HG02885 (cell line): ENCODE measurements at regions not wholly inside any gene's neighbourhood (a gene's known extent, or its start where the extent isn't known, plus 50 kb on each side); places are given as distances from the start of the nearest gene placed in this dataset.
"Not testable (repeated sequence)": the region's sequence is repeated elsewhere in the genome, so short reads cannot be mapped to it uniquely, and the experiment has no call there.

ENCODE experiments used
- ATAC-seq: cut with Tn5 transposase; IDR thresholded peaks from one replicate; pipeline ENCODE4 v1.9.1; 2021; ENCODE audit warnings: mild to moderate bottlenecking; ENCODE audit not compliant: unreplicated experiment, poor library complexity

GRCh38 chr2:12534646-12535263 lies 182.0 kb upstream of the TRIB2 start:
- ATAC-seq, result no peak

DNA sequence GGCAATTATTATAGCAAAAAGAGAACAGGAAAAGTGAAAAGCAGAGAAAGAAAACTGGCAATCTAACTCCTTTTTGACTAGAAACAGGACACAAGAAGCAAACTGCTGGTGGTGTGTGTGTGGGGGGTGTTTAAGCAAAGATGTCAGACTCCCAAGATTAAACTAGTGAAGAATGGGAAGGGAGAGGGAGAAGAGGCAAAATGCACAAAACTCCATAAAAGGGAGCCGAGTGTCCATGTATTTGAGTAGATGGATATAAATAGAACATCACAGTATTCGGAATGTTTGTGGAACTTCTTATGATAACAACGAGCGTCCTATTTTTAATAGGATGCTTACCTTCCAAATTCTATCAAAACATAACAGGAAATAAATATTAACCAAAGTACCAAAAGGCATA lies 179.8 kb upstream of the TRIB2 start:
- no peak for ATAC-seq

DNA sequence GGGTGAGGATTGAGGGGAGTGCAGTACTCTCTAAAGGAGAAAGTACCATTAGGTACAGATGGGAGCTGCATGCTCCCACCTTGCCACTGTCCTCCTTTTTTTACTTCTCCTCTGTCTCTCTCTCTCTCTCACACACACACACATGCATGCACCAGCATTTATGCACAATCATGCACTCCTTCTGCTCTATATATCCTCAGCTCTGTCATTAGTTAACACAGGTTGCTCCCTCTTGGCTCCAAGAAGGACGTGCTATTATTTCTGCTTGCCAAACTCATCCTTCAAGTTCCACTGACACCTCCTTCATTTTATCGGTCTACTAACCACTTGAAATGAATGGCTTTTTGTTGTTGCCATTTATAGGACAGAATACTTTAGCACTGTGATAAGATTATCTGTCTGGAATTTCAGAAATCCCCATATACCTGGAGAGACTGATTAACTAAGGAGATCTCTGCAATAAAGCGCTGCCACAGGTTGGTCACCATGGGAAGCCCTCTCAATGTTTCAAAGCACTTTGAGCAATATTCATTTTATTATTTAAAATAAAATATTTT lies 178.5 kb upstream of the TRIB2 start:
- ATAC-seq, result no peak

GRCh38 chr2:12539336-12539735 lies 177.4 kb upstream of the TRIB2 start:
- no peak for ATAC-seq

DNA sequence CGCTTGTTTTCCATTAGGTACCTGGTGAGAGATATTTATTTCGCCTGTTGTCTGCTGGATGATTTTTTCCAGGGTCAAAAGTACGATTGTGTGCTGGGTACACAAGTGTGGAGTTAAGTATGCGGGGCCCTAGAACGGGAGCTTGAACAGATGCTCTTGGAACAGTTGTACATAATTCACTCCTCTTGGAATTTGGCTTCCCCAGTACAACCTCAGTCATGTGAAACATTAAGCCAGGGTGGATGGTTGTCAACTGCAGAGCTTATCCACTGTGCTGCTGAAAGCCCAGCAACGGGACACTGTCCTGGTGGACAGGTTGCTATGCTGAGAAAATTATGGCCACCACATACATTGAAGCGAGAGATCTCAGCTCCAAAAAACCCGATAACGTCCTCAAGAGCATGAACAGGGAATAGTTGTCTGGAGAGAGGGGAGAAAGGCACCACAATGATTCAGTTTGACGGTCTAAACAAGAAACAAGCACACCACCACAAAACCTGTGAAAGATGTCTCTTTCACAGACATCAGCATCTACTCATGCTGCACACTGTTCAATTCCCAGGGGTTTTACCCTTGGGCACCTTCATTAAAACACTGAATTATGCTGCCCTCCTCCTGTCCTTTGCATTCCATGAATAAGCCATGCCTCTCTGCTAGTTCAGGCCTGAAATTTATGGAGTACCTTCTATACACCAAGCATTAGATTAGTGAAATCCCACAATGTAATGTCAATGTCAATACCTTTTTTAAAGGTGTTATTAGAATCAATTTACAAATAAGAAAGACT lies 176.8 kb upstream of the TRIB2 start:
- ATAC-seq, result no peak

DNA sequence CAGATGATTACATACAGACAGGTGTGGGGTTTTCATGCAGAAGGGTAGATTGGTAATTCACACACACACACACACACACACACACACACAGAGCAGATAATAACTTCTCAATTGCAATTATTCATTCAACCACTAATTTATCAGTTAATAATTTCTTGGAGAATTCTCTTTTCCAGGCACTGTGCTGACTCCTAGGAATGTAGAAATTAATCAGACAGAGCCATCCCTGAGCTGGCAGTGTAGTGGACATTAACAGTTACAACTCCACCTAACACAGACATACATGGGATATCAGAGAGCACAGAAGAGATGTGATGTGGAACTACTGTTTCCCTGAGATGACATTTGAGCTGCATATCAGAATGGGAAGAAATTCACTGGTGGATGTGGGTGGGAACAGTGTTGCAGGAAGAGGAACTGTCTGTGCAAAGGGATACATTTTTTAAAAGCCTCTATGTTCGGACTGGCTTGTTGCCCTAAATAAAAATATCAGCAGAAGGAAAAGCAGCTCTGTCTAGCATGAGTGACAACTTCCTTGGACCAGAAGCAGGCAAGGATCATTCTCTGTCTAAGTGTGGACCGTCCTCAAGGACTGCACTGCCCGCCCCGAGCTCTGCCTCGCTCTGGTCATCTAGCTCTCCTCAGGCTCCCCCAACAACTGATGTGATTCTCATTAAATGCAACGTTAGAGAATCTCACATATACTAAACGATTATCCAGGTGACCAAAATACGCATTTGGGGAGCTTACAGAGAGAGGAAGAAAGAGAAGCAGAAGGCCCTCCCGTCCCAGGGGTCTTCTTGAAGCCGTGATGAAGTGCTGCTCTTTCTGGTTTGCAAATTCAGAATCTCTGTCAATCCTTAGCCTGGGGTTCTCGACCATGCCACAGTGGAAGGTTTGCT lies 173.4 kb upstream of the TRIB2 start:
- no peak for ATAC-seq

DNA sequence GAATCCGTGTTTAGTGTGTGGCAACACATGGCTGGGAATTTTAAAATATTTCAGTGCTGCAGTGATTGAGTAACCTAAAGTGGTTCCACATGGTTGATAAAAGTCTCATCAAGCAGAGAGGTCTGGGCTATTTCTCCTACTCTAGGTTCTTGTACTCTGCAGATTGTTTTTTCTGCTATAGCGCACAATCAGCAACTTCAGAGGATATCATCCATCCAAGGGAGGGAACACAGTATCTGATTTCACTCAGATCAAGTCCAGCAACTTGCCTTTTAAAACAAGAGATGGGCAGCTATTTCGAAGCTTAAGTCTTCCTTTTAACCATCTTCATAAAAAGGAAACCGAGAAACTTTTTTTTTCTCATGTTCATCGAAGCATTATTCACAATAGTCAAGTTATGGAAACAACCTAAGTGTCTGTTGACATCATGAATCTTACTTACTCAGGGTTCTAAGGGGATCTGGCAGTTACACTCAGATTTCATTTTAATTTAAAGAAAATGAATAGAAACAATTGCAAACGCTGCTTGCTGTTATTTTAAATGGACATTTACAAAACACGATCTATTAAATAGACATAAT lies 172.7 kb upstream of the TRIB2 start:
- peak; percentile 92 for ATAC-seq

GRCh38 chr2:12547566-12548170 lies 169.1 kb upstream of the TRIB2 start:
- no peak for ATAC-seq

DNA sequence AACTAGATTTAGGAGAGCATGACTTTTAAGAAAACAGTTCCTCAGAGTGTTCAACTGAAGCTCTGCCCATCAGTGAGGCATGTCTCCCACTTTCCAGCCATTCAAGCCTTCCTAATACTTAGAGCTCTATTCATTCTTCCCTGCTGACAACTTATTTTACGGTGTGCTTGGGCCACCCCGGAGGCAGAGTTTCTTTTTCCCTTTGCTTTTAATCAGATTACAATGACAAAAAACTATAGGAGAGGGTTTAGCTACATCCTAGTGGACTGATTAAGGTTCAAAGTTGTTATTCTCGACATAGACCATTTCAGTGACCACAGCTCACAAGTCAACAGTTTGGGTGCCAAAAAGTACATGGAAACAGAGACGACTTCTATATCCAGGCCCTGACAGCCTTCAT lies 167.8 kb upstream of the TRIB2 start:
- ATAC-seq, result no peak

DNA sequence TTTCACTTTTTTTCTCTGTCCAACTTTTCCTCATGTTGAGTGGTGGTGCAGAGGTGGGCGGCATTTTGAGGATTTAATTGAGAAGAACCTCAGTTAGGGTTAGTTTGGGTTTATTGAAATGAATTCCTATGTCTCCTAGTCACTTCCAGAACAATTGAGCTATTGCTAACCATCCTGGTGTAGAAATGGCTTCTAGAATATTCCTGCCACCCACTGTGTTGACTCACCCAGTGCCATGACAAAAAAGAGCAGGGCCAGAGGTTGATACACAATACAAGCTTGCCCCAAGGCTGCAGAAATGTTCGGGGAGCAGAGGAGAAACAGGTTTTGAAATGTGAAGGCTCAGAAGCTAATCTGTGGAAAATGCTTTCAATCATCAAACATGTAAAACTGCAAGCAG lies 167.1 kb upstream of the TRIB2 start:
- ATAC-seq, result no peak

DNA sequence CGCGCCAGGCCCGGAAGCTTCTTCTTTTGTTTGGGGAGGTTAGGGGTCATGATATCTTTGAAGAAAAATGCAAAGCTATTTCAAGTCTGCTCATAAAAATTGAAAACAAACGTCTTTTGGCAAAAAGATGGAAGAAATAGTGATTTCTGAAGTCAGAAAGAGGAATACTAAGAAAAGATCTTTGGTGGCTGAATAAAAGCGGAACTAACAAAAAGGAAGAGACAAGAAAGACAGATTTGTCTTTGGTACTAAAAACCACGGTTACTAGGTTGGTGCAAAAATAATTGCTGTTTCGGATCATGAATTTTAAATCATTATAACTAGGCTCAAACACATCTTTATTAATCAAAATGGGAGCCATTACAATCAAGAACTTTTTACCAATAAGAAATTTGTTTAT lies 164.6 kb upstream of the TRIB2 start:
- ATAC-seq, result no peak

GRCh38 chr2:12554224-12555011 lies 162.3 kb upstream of the TRIB2 start:
- ATAC-seq, result peak; percentile 14

GRCh38 chr2:12555012-12555645 lies 161.6 kb upstream of the TRIB2 start:
- ATAC-seq, result peak; percentile 58

DNA sequence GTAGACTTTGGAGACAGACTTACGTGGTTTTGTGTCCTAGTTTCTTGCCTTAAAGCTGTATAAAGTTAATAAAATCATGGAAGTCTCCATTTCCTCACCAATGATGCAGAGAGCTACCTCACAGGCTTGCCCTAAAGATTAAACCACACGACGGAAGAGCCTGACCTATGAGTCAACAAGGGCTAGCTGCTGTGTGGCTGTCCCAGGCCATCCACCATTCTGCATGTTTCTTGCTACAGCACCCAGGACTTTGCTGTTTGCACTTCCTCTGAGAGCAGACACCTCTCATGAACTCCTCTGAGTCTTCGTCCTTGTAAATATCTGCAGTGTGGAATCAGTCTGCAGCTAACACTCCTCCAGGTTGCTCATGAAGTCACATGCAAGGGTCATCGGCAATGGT lies 160.0 kb upstream of the TRIB2 start:
- no peak for ATAC-seq

DNA sequence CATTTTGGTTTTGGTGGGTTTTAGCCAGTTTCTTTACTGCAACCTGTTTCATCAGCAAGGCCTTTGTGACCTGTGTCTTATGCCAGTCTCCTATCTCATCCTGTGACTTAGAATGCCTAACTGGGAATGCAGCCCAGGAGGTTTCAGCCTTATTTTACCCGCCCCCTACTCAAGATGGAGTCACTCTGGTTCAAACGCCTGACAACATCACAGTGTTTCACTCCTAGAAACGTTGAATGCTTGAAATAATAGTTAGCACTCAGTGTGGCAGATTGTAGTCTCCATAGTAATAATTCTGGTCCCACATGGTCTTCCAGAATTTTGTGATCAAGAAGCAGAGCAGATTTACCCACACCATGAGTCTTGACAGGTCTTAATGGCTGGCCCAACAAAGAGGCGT lies 159.0 kb upstream of the TRIB2 start:
- ATAC-seq, result no peak

DNA sequence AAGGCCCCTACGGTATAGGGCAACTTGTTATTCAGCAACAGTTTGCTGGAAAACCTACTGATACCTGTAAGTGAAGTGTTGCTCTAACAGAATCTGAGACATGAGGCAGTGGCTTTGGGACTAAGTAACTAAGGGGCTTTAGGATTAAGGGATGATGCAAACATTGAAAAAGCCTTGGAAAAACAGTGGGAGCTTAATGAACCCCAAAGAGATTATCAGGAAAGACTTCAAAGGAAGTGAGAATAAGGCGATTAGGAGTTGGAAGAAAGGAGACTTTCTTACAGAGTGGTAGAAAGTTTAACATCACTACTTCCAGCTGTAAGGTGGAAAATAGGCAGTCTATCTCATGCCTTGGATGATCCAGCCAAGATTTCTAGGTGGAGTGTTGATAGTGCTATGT lies 158.2 kb upstream of the TRIB2 start:
- no peak for ATAC-seq

DNA sequence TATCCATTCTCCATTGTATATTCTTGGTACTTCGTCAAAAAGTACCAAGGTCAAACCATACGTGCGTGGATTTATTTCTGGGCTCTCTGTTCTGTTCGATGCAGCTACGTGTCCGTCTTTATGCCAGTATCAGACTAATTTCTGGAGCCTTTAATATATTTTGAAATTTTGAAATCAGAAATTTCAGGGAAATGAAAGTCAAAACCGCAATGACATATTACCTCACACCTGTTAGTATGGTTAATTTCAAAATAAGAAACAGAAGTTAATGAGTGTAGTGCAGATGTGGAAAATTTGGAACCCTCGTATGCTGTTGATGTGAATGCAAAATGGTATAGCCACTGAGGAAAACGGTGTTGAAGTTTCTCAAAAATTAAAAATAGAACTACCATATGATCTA lies 156.1 kb upstream of the TRIB2 start:
- peak; percentile 70 for ATAC-seq

DNA sequence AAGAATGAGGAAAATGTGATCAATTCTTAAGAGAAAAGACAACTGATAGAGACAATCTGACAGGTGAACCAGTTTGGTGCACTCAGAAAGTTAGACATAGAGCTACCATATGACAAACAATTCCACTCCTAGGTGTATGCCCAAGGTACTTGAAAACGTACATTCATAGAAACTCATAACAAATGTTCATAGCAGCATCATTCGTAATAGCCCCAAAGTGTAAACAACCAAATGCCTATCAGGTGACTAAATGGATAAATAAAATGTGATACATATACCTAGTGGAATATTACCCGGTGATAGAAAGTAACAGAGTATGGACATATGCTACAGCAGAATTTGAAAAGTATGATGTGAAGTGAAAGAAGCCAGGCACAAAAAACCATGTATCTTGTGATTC lies 149.3 kb upstream of the TRIB2 start:
- ATAC-seq, result no peak

GRCh38 chr2:12569510-12569909 lies 147.2 kb upstream of the TRIB2 start:
- ATAC-seq, result not testable (repeated sequence)
